ENCODE measurements at regions not wholly inside any gene's neighbourhood (a gene's known extent, or its start where the extent isn't known, plus 50 kb on each side); places are given as distances from the start of the nearest gene placed in this dataset.
"Not testable (repeated sequence)": the region's sequence is repeated elsewhere in the genome, so short reads cannot be mapped to it uniquely, and the experiment has no call there.

- not testable (repeated sequence) for TF ChIP-seq CTCF (conservative IDR thresholded peaks at IDR 0.05); ZFX (IDR thresholded peaks at IDR 0.05)
Measured at GRCh38 chr10:52374207-52374606, 60.1 kb downstream of the DKK1 start.

Measured in C4-2B (cell line).